Mammary epithelial cell (primary cell): ENCODE measurements at regions not wholly inside any gene's neighbourhood (a gene's known extent, or its start where the extent isn't known, plus 50 kb on each side); places are given as distances from the start of the nearest gene placed in this dataset.

Experiments
- CTCF ChIP-seq, 2 donors: IDR thresholded peaks in 1 of 2; conservative IDR thresholded peaks in 1 of 2; 2 replicates each; pipeline ENCODE4 v1.5.1; 2011 to 2012; ENCODE audit warnings: inconsistent platforms in 2 of 2, low read length in 2 of 2, mild to moderate bottlenecking in 2 of 2, control low read depth in 1 of 2, low read depth in 1 of 2; ENCODE audit not compliant: insufficient read depth in 1 of 2; ENCODE audit errors: extremely low read depth in 1 of 2
- EZH2 ChIP-seq: IDR thresholded peaks from 2 replicates; pipeline ENCODE4 v1.6.1; 2012; ENCODE audit warnings: low read length, inconsistent platforms, borderline replicate concordance

GRCh38 chr6:153488267-153488666 is 357.2 kb upstream of the RGS17 start:
- TF ChIP-seq CTCF (conservative IDR thresholded peaks at IDR 0.05 in 1 of 2, IDR thresholded peaks at IDR 0.05 in 1 of 2; ENCODE audit: extremely low read depth in 1 of 2, insufficient read depth in 1 of 2, low read depth in 1 of 2, low read length in 2 of 2) (no peak), EZH2 (no peak)
